ENCODE measurements at regions not wholly inside any gene's neighbourhood (a gene's known extent, or its start where the extent isn't known, plus 50 kb on each side); places are given as distances from the start of the nearest gene placed in this dataset.

DNA sequence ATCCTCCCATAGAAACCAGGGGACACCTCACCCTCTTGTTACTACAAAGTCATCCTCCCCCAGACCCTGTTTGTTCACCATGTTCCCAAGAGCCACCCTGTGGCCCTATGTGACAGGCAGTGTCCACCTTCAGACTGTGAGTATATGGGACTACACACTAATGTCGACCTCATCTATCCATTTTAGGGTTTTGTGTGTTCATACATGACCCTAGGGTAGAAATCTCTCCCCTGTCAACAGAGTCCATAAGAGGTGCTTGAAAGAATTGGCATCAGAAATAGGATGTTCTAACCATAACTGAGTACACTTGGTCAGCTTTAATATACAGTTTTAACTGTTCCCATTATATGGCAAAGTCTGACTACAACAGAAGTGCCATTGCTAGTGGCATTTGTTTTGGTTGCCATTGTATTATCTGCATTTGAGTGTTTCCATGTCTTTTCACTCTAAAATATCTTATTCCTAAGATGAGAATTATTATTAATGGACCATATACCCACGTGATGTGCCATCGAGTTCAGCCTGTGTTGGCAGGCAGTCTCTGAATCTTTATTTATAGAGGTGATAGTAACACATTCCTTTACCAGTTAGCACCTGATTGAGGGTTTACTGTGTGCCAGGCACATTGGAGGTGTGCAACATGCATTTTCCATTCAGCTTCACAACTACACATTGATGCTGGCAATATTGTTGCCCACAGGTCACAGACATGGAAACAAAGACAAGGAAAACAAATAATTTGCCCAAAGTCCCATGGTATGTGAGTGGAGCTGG, 590.6 kb upstream of the IGFBP3 start:
- DNase-seq (ENCODE audit: low read depth in 1 of 2, low spot score in 1 of 2) = no peak
- in situ Hi-C loops (cut with HindIII; ENCODE audit: low pct_unique_long_range_greater_than_20kb, low sequenced_read_pairs) = no loop called here
- TF ChIP-seq JUND (IDR thresholded peaks at IDR 0.05; ENCODE audit: low read depth) = no peak

DNA sequence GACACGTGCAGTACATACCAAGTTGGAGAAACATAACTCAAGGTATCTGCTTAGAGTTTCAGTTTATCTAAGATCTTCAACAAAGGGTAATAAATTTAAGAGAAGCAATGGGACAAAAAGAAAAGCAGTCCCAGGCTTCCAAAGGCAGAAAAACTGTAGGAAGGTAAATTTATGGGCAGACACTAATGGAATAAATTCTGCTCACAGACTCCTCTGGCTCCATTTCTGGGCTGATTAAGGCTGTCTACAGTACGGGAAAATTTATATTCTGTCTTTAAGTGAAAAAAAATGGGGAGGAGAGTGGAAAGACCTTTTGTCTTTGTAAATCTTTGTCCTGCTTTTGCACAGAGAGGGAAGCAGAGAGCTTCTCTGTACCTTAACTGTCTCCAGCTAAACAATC, 587.5 kb upstream of the IGFBP3 start:
- DNase-seq (ENCODE audit: low read depth in 1 of 2, low spot score in 1 of 2) = no peak
- no peak for TF ChIP-seq JUND (IDR thresholded peaks at IDR 0.05; ENCODE audit: low read depth)
- in situ Hi-C loops (cut with HindIII; ENCODE audit: low pct_unique_long_range_greater_than_20kb, low sequenced_read_pairs) = no loop called here

GRCh38 chr7:46507560-46507959, 586.5 kb upstream of the IGFBP3 start:
- no peak for TF ChIP-seq JUND (IDR thresholded peaks at IDR 0.05; ENCODE audit: low read depth)
- no peak for DNase-seq (ENCODE audit: low read depth in 1 of 2, low spot score in 1 of 2)
- in situ Hi-C loops (cut with HindIII; ENCODE audit: low pct_unique_long_range_greater_than_20kb, low sequenced_read_pairs) = no loop called here

GRCh38 chr7:46494441-46494840, 573.4 kb upstream of the IGFBP3 start:
- DNase-seq (ENCODE audit: low read depth in 1 of 2, low spot score in 1 of 2) = no peak
- in situ Hi-C loops (cut with HindIII; ENCODE audit: low pct_unique_long_range_greater_than_20kb, low sequenced_read_pairs) = no loop called here
- TF ChIP-seq JUND (IDR thresholded peaks at IDR 0.05; ENCODE audit: low read depth) = no peak

- TF ChIP-seq JUND (IDR thresholded peaks at IDR 0.05; ENCODE audit: low read depth) = no peak
- DNase-seq (ENCODE audit: low read depth in 1 of 2, low spot score in 1 of 2) = no peak
- in situ Hi-C loops (cut with HindIII; ENCODE audit: low pct_unique_long_range_greater_than_20kb, low sequenced_read_pairs) = no loop called here
Measured at GRCh38 chr7:46494028-46494427, 573.0 kb upstream of the IGFBP3 start.

DNA sequence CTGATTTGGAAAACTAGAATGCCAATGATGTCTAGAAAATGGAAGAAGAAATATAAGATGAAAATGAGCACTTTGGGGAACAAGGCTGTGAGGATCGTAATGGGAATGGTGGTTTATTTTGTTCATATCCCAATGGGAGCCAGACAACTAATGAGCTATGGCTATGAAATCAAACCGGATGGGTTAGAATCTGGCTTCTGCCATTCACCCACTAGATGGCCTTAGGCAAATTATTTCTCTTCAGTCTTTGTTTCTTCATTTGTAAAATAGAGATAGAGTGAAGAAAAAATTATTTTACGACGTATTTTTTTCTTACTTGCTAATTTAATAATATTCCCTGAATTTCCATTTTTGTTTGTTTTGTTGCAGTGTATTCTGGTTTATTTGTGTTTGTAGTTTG, 572.1 kb upstream of the IGFBP3 start:
- no peak for TF ChIP-seq JUND (IDR thresholded peaks at IDR 0.05; ENCODE audit: low read depth)
- in situ Hi-C loops (cut with HindIII; ENCODE audit: low pct_unique_long_range_greater_than_20kb, low sequenced_read_pairs) = no loop called here
- DNase-seq (ENCODE audit: low read depth in 1 of 2, low spot score in 1 of 2) = peak in 1 of 2 experiments; percentile 34

- in situ Hi-C loops (cut with HindIII; ENCODE audit: low pct_unique_long_range_greater_than_20kb, low sequenced_read_pairs) = no loop called here
- DNase-seq (ENCODE audit: low read depth in 1 of 2, low spot score in 1 of 2) = peak in 1 of 2 experiments; percentile 53
- no peak for TF ChIP-seq JUND (IDR thresholded peaks at IDR 0.05; ENCODE audit: low read depth)
Measured at GRCh38 chr7:46492466-46492865, 571.4 kb upstream of the IGFBP3 start.

- DNase-seq (ENCODE audit: low read depth in 1 of 2, low spot score in 1 of 2) = no peak
- no peak for TF ChIP-seq JUND (IDR thresholded peaks at IDR 0.05; ENCODE audit: low read depth)
- in situ Hi-C loops (cut with HindIII; ENCODE audit: low pct_unique_long_range_greater_than_20kb, low sequenced_read_pairs) = no loop called here
Measured at GRCh38 chr7:46490406-46490805, 569.3 kb upstream of the IGFBP3 start.

- in situ Hi-C loops (cut with HindIII; ENCODE audit: low pct_unique_long_range_greater_than_20kb, low sequenced_read_pairs) = no loop called here
- no peak for TF ChIP-seq JUND (IDR thresholded peaks at IDR 0.05; ENCODE audit: low read depth)
- DNase-seq (ENCODE audit: low read depth in 1 of 2, low spot score in 1 of 2) = no peak
Measured at GRCh38 chr7:46489106-46489505, 568.0 kb upstream of the IGFBP3 start.

GRCh38 chr7:46488607-46489006, 567.5 kb upstream of the IGFBP3 start:
- no peak for DNase-seq (ENCODE audit: low read depth in 1 of 2, low spot score in 1 of 2)
- TF ChIP-seq JUND (IDR thresholded peaks at IDR 0.05; ENCODE audit: low read depth) = no peak
- in situ Hi-C loops (cut with HindIII; ENCODE audit: low pct_unique_long_range_greater_than_20kb, low sequenced_read_pairs) = no loop called here

- no peak for DNase-seq (ENCODE audit: low read depth in 1 of 2, low spot score in 1 of 2)
- in situ Hi-C loops (cut with HindIII; ENCODE audit: low pct_unique_long_range_greater_than_20kb, low sequenced_read_pairs) = no loop called here
- TF ChIP-seq JUND (IDR thresholded peaks at IDR 0.05; ENCODE audit: low read depth) = no peak
Measured at GRCh38 chr7:46486256-46487206, 565.5 kb upstream of the IGFBP3 start.

DNA sequence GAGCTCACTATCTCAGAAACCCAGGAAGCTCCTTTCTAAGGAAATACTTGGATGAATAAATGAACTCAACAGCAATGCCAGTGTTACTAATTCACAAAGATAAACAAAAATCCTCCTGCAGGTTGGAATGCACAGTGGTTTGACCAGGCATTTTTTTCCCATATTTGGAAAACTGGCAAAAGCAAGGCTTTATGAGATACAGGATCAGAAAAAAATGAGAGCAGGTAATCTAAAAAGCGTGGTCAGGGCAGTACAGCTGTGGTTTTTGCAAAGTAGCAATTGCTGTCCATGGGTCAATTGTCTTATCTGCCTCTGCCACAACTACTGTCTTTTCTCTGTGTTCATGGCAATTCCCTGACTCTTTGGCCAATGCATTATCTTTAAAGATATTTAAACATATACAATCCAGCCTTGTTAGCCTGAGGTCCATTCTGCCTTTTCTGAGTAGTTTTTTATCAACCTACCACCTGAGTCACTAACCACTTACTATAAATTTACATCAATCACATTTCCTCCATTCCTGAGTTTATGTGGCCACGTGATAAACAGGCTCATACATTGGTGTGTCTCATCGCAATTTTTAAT, 564.5 kb upstream of the IGFBP3 start:
- no peak for DNase-seq (ENCODE audit: low read depth in 1 of 2, low spot score in 1 of 2)
- in situ Hi-C loops (cut with HindIII; ENCODE audit: low pct_unique_long_range_greater_than_20kb, low sequenced_read_pairs) = no loop called here
- no peak for TF ChIP-seq JUND (IDR thresholded peaks at IDR 0.05; ENCODE audit: low read depth)

DNA sequence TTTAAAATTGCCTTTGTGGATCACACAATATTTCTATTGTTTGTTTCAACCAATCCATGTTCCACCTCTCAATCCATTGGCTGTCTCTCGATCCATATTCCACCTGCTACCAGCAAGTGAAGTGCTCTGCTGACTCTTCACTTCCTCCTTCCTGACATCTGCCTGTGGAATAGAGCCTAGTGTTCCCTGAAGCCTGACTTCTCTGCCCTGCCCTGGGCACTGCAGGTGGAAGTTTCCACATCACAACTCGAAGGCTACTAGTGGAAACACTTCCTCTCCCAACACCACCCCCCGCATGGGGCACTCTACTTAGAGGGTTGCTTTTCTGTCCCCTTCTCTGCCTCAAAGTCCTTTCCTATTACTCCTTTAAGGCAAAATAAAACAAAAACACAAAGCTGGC, 563.8 kb upstream of the IGFBP3 start:
- DNase-seq (ENCODE audit: low read depth in 1 of 2, low spot score in 1 of 2) = no peak
- in situ Hi-C loops (cut with HindIII; ENCODE audit: low pct_unique_long_range_greater_than_20kb, low sequenced_read_pairs) = no loop called here
- no peak for TF ChIP-seq JUND (IDR thresholded peaks at IDR 0.05; ENCODE audit: low read depth)
